DND-41 (cell line): ENCODE measurements at regions not wholly inside any gene's neighbourhood (a gene's known extent, or its start where the extent isn't known, plus 50 kb on each side); places are given as distances from the start of the nearest gene placed in this dataset.

Experiments used
- CTCF ChIP-seq: IDR thresholded peaks from 2 replicates; pipeline ENCODE4 v1.5.1; 2012; ENCODE audit warnings: borderline replicate concordance, low read length, moderate library complexity, mild to moderate bottlenecking; ENCODE audit not compliant: poor library complexity, severe bottlenecking; ENCODE audit errors: extremely low read depth
- EZH2 ChIP-seq: IDR thresholded peaks from 3 replicates; pipeline ENCODE4 v1.6.1; 2012; ENCODE audit warnings: borderline replicate concordance, low read depth, mild to moderate bottlenecking, moderate library complexity, low read length, inconsistent platforms; ENCODE audit not compliant: severe bottlenecking

- no peak for TF ChIP-seq CTCF
- TF ChIP-seq EZH2: no peak
Observed at GRCh38 chr6:122040261-122040660, 359.2 kb upstream of the HSF2 start.
